B cell (primary cell): ENCODE measurements at regions not wholly inside any gene's neighbourhood (a gene's known extent, or its start where the extent isn't known, plus 50 kb on each side); places are given as distances from the start of the nearest gene placed in this dataset.

Experiments
- ATAC-seq: fragments of 200-7000 bp; cut with Tn5 transposase; one replicate; pipeline ENCODE4 v1.10.0; 2021; ENCODE audit warnings: low read depth, mild to moderate bottlenecking, moderate number of reproducible peaks, moderate library complexity
- CTCF ChIA-PET: fragments of 350-600 bp; sonication (Branson Sonifier 250); formaldehyde crosslinking; loops from one replicate; lab custom pipeline; 2021; ENCODE audit warnings: antibody characterized with exemption, inconsistent platforms; lab: Charles Lee
- POLR2A ChIA-PET: fragments of 350-600 bp; sonication (Branson Sonifier 250); formaldehyde crosslinking; loops from one replicate; lab custom pipeline; 2021; ENCODE audit warnings: antibody characterized with exemption; lab: Charles Lee
- DNase-seq: peaks from one replicate; pipeline ENCODE4 v3.0.0; 2013
- H2AFZ ChIP-seq: 2 replicates; pipeline ENCODE4 v1.6.1; 2012; ENCODE audit warnings: mild to moderate bottlenecking, low read depth, low read length; ENCODE audit not compliant: insufficient read depth, poor library complexity, severe bottlenecking
- H3K27ac ChIP-seq, 2 donors: 1 replicate in 1 of 2; 2 replicates in 1 of 2; pipeline ENCODE4 v1.5.1; 2012 to 2013; ENCODE audit warnings: low read length in 2 of 2, mild to moderate bottlenecking in 2 of 2, moderate library complexity in 1 of 2
- H3K27me3 ChIP-seq, 4 experiments: fragments of 200-600 bp in 1 of 4; sonication (generic) in 1 of 4; replicated peaks in 1 of 4; 1 replicate in 2 of 4; 2 replicates in 2 of 4; pipeline versions ENCODE4 v1.6.1 to v1.7.0; 2013 to 2016; ENCODE audit warnings: low read length in 3 of 4, mild to moderate bottlenecking in 2 of 4, mixed read lengths in 1 of 4, moderate library complexity in 1 of 4; ENCODE audit not compliant: insufficient read depth in 4 of 4, control insufficient read depth in 3 of 4; ENCODE audit errors: control extremely low read depth in 1 of 4
- H3K36me3 ChIP-seq, 2 experiments: replicated peaks in 1 of 2; 1 replicate in 1 of 2; 2 replicates in 1 of 2; pipeline versions ENCODE4 v1.6.1 to v1.7.1; 2013; ENCODE audit warnings: low read length in 1 of 2; ENCODE audit not compliant: insufficient read depth in 2 of 2, control insufficient read depth in 1 of 2; ENCODE audit errors: control extremely low read depth in 1 of 2, extremely low read depth in 1 of 2
- H3K4me1 ChIP-seq, 2 donors: fragments of 200-600 bp in 1 of 2; sonication (generic) in 1 of 2; 1 replicate in 1 of 2; 2 replicates in 1 of 2; pipeline versions ENCODE4 v1.5.1 to v1.6.1; 2013 to 2017; ENCODE audit warnings: low read length in 2 of 2; ENCODE audit not compliant: control insufficient read depth in 2 of 2, insufficient read depth in 2 of 2
- H3K4me2 ChIP-seq: replicated peaks from 2 replicates; pipeline ENCODE3; 2012; ENCODE audit warnings: mild to moderate bottlenecking, low read depth, low read length; ENCODE audit not compliant: poor library complexity, severe bottlenecking
- H3K4me3 ChIP-seq, 5 experiments: fragments of 200-600 bp in 1 of 5; sonication (generic) in 1 of 5; 1 replicate in 3 of 5; 2 replicates in 2 of 5; pipeline versions ENCODE4 v1.5.1 to v1.7.0; 2011 to 2016; ENCODE audit warnings: low read length in 4 of 5, mild to moderate bottlenecking in 4 of 5, low read depth in 2 of 5, control low read depth in 1 of 5, moderate library complexity in 1 of 5; ENCODE audit not compliant: insufficient read depth in 1 of 5; ENCODE audit errors: control extremely low read depth in 1 of 5, extremely low read depth in 1 of 5
- H3K79me2 ChIP-seq: fragments of 200-600 bp; sonication (generic); one replicate; pipeline ENCODE4 v1.6.0; 2016; ENCODE audit warnings: low read length; ENCODE audit not compliant: control insufficient read depth, insufficient read depth
- H3K9ac ChIP-seq: fragments of 200-600 bp; sonication (generic); 2 replicates; pipeline ENCODE4 v1.6.1; 2017; ENCODE audit warnings: mild to moderate bottlenecking, low read length, moderate library complexity
- H3K9me3 ChIP-seq, 3 donors: one replicate each; pipeline versions ENCODE4 v1.6.1 to v1.7.1; 2013; ENCODE audit warnings: low read length in 2 of 3; ENCODE audit not compliant: control insufficient read depth in 2 of 3, insufficient read depth in 1 of 3; ENCODE audit errors: control extremely low read depth in 1 of 3
- H4K20me1 ChIP-seq: 2 replicates; pipeline ENCODE4 v1.6.0; 2012; ENCODE audit warnings: mild to moderate bottlenecking, low read length; ENCODE audit not compliant: insufficient read depth, control insufficient read depth, poor library complexity, severe bottlenecking
- H3K27ac Mint-ChIP-seq: one replicate; pipeline ENCODE4 v1.8.0; 2021; ENCODE audit warnings: mixed read lengths
- H3K27me3 Mint-ChIP-seq: one replicate; pipeline ENCODE4 v1.8.0; 2021; ENCODE audit warnings: mixed read lengths
- H3K4me1 Mint-ChIP-seq: one replicate; pipeline ENCODE4 v1.8.0; 2021; ENCODE audit warnings: mixed read lengths
- H3K4me3 Mint-ChIP-seq: one replicate; pipeline ENCODE4 v1.8.0; 2021; ENCODE audit warnings: mixed read lengths
- H3K9me3 Mint-ChIP-seq: one replicate; pipeline ENCODE4 v1.8.0; 2022; ENCODE audit warnings: mixed read lengths; ENCODE audit not compliant: insufficient read depth
- EZH2 ChIP-seq: IDR thresholded peaks from 2 replicates; pipeline ENCODE4 v1.6.1; 2012; ENCODE audit warnings: borderline replicate concordance, low read depth, mild to moderate bottlenecking, moderate library complexity, low read length; ENCODE audit not compliant: insufficient read depth, poor library complexity, severe bottlenecking
- WGBS: methylation state at CpG from one replicate; pipeline ENCODE4 v1.1.5; 2013; ENCODE audit warnings: missing lambda C conversion rate; ENCODE audit not compliant: insufficient coverage; 5-methylcytosine and 5-hydroxymethylcytosine counted together
- intact Hi-C: fragments of 100-400 bp; cut with micrococcal nuclease; formaldehyde crosslinking; loops from one replicate; pipeline ENCODE4 v1.10.0; 2022
- TF ChIP-seq, protein P1 (sequence below): fragments of 200-600 bp; IDR thresholded peaks from one replicate; pipeline ENCODE4 v1.8.0; 2022; ENCODE audit warnings: antibody characterized with exemption, mild to moderate bottlenecking

- Histone ChIP-seq H3K4me3 (no peak overlapping the region), H2AFZ (no peak overlapping the region), H3K4me2 (no peak overlapping the region), H4K20me1 (no peaks in the 10 kb centered on the region), H3K79me2 (no peaks in the 10 kb centered on the region), H3K9me3 (peaks cover 0 to 6% (median 3%) of the 10 kb centered on the region in 3 donors), H3K36me3 (no peaks in the 10 kb centered on the region), H3K4me1 (no peaks in the 10 kb centered on the region), H3K27me3 (peaks cover 0 to 3% (median 0%) of the 10 kb centered on the region in 4 experiments), H3K27ac (no peak overlapping the region), H3K9ac (no peak overlapping the region)
- Mint-ChIP-seq H3K27me3 (peaks cover 4% of the 10 kb centered on the region), H3K27ac (no peak overlapping the region), H3K4me3 (no peak overlapping the region), H3K4me1 (no peaks in the 10 kb centered on the region), H3K9me3 (peaks cover 8% of the 10 kb centered on the region)
- 60% methylated on average over 1 of the region's 2 CpGs for WGBS
- intact Hi-C loops = no loop called here
- DNase-seq = no peak
- ChIA-PET CTCF (no interaction called here), POLR2A (no interaction called here)
- ATAC-seq = no peak
- TF ChIP-seq EZH2 = no peak
- TF ChIP-seq, protein P1, sequence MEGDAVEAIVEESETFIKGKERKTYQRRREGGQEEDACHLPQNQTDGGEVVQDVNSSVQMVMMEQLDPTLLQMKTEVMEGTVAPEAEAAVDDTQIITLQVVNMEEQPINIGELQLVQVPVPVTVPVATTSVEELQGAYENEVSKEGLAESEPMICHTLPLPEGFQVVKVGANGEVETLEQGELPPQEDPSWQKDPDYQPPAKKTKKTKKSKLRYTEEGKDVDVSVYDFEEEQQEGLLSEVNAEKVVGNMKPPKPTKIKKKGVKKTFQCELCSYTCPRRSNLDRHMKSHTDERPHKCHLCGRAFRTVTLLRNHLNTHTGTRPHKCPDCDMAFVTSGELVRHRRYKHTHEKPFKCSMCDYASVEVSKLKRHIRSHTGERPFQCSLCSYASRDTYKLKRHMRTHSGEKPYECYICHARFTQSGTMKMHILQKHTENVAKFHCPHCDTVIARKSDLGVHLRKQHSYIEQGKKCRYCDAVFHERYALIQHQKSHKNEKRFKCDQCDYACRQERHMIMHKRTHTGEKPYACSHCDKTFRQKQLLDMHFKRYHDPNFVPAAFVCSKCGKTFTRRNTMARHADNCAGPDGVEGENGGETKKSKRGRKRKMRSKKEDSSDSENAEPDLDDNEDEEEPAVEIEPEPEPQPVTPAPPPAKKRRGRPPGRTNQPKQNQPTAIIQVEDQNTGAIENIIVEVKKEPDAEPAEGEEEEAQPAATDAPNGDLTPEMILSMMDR = no peak
These were observed 104.6 kb downstream of the ANAPC4 start for GRCh38 chr4:25481648-25482047.

- no CpG with 5 or more reads among the region's 3 CpGs for WGBS
- H3K27me3 ChIP-seq = peaks cover 0 to 2% (median under 1%) of the 10 kb centered on the region in 4 experiments
- POLR2A ChIA-PET = no interaction called here
- H4K20me1 ChIP-seq = no peaks in the 10 kb centered on the region
- ATAC-seq (no peak), DNase-seq (no peak)
- Mint-ChIP-seq H3K9me3 (peaks cover 4% of the 10 kb centered on the region), H3K27me3 (peaks cover 10% of the 10 kb centered on the region), H3K4me1 (no peaks in the 10 kb centered on the region), H3K27ac (no peak overlapping the region), H3K4me3 (no peak overlapping the region)
- no peak overlapping the region for H2AFZ ChIP-seq
- H3K9me3 ChIP-seq = peaks cover 0 to 9% (median 3%) of the 10 kb centered on the region in 3 donors
- no peak overlapping the region for H3K4me2 ChIP-seq
- no peaks in the 10 kb centered on the region for H3K36me3 ChIP-seq
- no peak for TF ChIP-seq EZH2
- TF ChIP-seq, protein P1 = no peak
- intact Hi-C loops = no loop called here
- no peak overlapping the region for H3K9ac ChIP-seq
- H3K79me2 ChIP-seq = no peaks in the 10 kb centered on the region
- no peak overlapping the region for H3K27ac ChIP-seq
- no peak overlapping the region for H3K4me3 ChIP-seq
- CTCF ChIA-PET = no interaction called here
- H3K4me1 ChIP-seq = no peaks in the 10 kb centered on the region
These were observed 107.2 kb downstream of the ANAPC4 start for GRCh38 chr4:25484243-25484721.
